HEK293 (cell line): ENCODE measurements at regions not wholly inside any gene's neighbourhood (a gene's known extent, or its start where the extent isn't known, plus 50 kb on each side); places are given as distances from the start of the nearest gene placed in this dataset.

Experiments
- GFI1B ChIP-seq: fragments of 450-650 bp; formaldehyde crosslinking; IDR thresholded peaks from 2 replicates; pipeline ENCODE4 v1.5.1; 2016; ENCODE audit warnings: missing biosample characterization, missing genetic modification characterization
- GLI4 ChIP-seq: fragments of 450-650 bp; formaldehyde crosslinking; IDR thresholded peaks from 2 replicates; pipeline ENCODE4 v1.5.1; 2016; ENCODE audit warnings: missing biosample characterization, missing genetic modification characterization
- OSR2 ChIP-seq: fragments of 450-650 bp; formaldehyde crosslinking; IDR thresholded peaks from 2 replicates; pipeline ENCODE4 v1.5.1; 2016; ENCODE audit warnings: missing biosample characterization, missing genetic modification characterization
- OVOL3 ChIP-seq: fragments of 450-650 bp; formaldehyde crosslinking; IDR thresholded peaks from 2 replicates; pipeline ENCODE4 v1.5.1; 2016; ENCODE audit warnings: missing biosample characterization, missing genetic modification characterization
- RBAK ChIP-seq: fragments of 450-650 bp; formaldehyde crosslinking; IDR thresholded peaks from 2 replicates; pipeline ENCODE4 v1.5.1; 2016; ENCODE audit warnings: missing biosample characterization, missing genetic modification characterization
- SETDB1 ChIP-seq: IDR thresholded peaks from one replicate; pipeline ENCODE4 v1.6.1; 2017; ENCODE audit warnings: mild to moderate bottlenecking, low read length, moderate library complexity, mixed read lengths; ENCODE audit not compliant: insufficient read length
- SP7 ChIP-seq: fragments of 450-650 bp; formaldehyde crosslinking; IDR thresholded peaks from 2 replicates; pipeline ENCODE4 v1.5.1; 2016; ENCODE audit warnings: missing biosample characterization, missing genetic modification characterization
- YY1 ChIP-seq: fragments of 450-650 bp; formaldehyde crosslinking; IDR thresholded peaks from 2 replicates; pipeline ENCODE4 v1.5.1; 2018; ENCODE audit warnings: missing biosample characterization, missing genetic modification characterization
- YY2 ChIP-seq: fragments of 450-650 bp; formaldehyde crosslinking; IDR thresholded peaks from 2 replicates; pipeline ENCODE4 v1.5.1; 2016; ENCODE audit warnings: missing biosample characterization, missing genetic modification characterization
- ZNF16 ChIP-seq: fragments of 450-650 bp; formaldehyde crosslinking; IDR thresholded peaks from 2 replicates; pipeline ENCODE4 v1.5.1; 2016; ENCODE audit warnings: low read depth, missing biosample characterization, missing genetic modification characterization
- ZNF175 ChIP-seq: fragments of 450-650 bp; formaldehyde crosslinking; IDR thresholded peaks from 2 replicates; pipeline ENCODE4 v1.5.1; 2016; ENCODE audit warnings: missing biosample characterization, missing genetic modification characterization
- ZNF19 ChIP-seq: fragments of 450-650 bp; formaldehyde crosslinking; IDR thresholded peaks from 2 replicates; pipeline ENCODE4; 2016; ENCODE audit warnings: missing biosample characterization, missing genetic modification characterization, low read depth
- ZNF223 ChIP-seq: fragments of 450-650 bp; formaldehyde crosslinking; IDR thresholded peaks from 2 replicates; pipeline ENCODE4 v1.5.1; 2016; ENCODE audit warnings: missing biosample characterization, missing genetic modification characterization
- ZNF341 ChIP-seq: fragments of 450-650 bp; formaldehyde crosslinking; IDR thresholded peaks from 2 replicates; pipeline ENCODE4; 2016; ENCODE audit warnings: low read depth, missing biosample characterization, missing genetic modification characterization
- ZNF423 ChIP-seq: fragments of 450-650 bp; formaldehyde crosslinking; IDR thresholded peaks from 2 replicates; pipeline ENCODE4 v1.5.1; 2016; ENCODE audit warnings: missing biosample characterization, missing genetic modification characterization
- ZNF473 ChIP-seq: fragments of 450-650 bp; formaldehyde crosslinking; IDR thresholded peaks from 2 replicates; pipeline ENCODE4 v1.5.1; 2017; ENCODE audit warnings: missing biosample characterization, missing genetic modification characterization
- ZNF48 ChIP-seq: fragments of 450-650 bp; formaldehyde crosslinking; IDR thresholded peaks from 2 replicates; pipeline ENCODE4 v1.5.1; 2016; ENCODE audit warnings: missing biosample characterization, missing genetic modification characterization
- ZNF521 ChIP-seq: fragments of 450-650 bp; formaldehyde crosslinking; IDR thresholded peaks from 2 replicates; pipeline ENCODE4 v1.5.1; 2017; ENCODE audit warnings: missing biosample characterization, mild to moderate bottlenecking, missing genetic modification characterization
- ZNF544 ChIP-seq: fragments of 450-650 bp; formaldehyde crosslinking; IDR thresholded peaks from 2 replicates; pipeline ENCODE4 v1.5.0; 2017; ENCODE audit warnings: missing biosample characterization, missing genetic modification characterization
- ZNF549 ChIP-seq: fragments of 450-650 bp; IDR thresholded peaks from 2 replicates; pipeline ENCODE4 v1.5.1; 2018; ENCODE audit warnings: missing biosample characterization, missing genetic modification characterization, mild to moderate bottlenecking, inconsistent platforms, moderate library complexity
- ZNF558 ChIP-seq: fragments of 450-650 bp; formaldehyde crosslinking; IDR thresholded peaks from 2 replicates; pipeline ENCODE4 v1.5.1; 2016; ENCODE audit warnings: missing biosample characterization, missing genetic modification characterization
- ZNF600 ChIP-seq: fragments of 450-650 bp; formaldehyde crosslinking; IDR thresholded peaks from 2 replicates; pipeline ENCODE4 v1.5.1; 2016; ENCODE audit warnings: missing biosample characterization, missing genetic modification characterization
- ZNF658 ChIP-seq: fragments of 450-650 bp; formaldehyde crosslinking; IDR thresholded peaks from 2 replicates; pipeline ENCODE4; 2016; ENCODE audit warnings: missing biosample characterization, missing genetic modification characterization
- ZNF664 ChIP-seq: fragments of 450-650 bp; formaldehyde crosslinking; IDR thresholded peaks from 2 replicates; pipeline ENCODE4 v1.5.1; 2016; ENCODE audit warnings: missing biosample characterization, missing genetic modification characterization
- ZNF785 ChIP-seq: fragments of 450-650 bp; formaldehyde crosslinking; IDR thresholded peaks from 2 replicates; pipeline ENCODE4 v1.5.1; 2016; ENCODE audit warnings: missing biosample characterization, missing genetic modification characterization
- ZSCAN23 ChIP-seq: fragments of 450-650 bp; formaldehyde crosslinking; IDR thresholded peaks from 2 replicates; pipeline ENCODE4 v1.5.1; 2016; ENCODE audit warnings: missing biosample characterization, missing genetic modification characterization
- TF ChIP-seq, protein P1 (sequence below): fragments of 450-650 bp; formaldehyde crosslinking; IDR thresholded peaks from 2 replicates; pipeline ENCODE4 v1.5.1; 2016; ENCODE audit warnings: missing biosample characterization, missing genetic modification characterization
- TF ChIP-seq, protein P2 (sequence below): fragments of 450-650 bp; formaldehyde crosslinking; IDR thresholded peaks from 2 replicates; pipeline ENCODE4 v1.5.1; 2016; ENCODE audit warnings: missing biosample characterization, missing genetic modification characterization
- TF ChIP-seq, protein P3 (sequence below): fragments of 450-650 bp; formaldehyde crosslinking; IDR thresholded peaks from 2 replicates; pipeline ENCODE4 v1.5.1; 2017; ENCODE audit warnings: missing biosample characterization, mild to moderate bottlenecking, missing genetic modification characterization, moderate library complexity
- TF ChIP-seq, protein P4 (sequence below): fragments of 450-650 bp; formaldehyde crosslinking; IDR thresholded peaks from 2 replicates; pipeline ENCODE4 v1.5.1; 2017; ENCODE audit warnings: missing biosample characterization, missing genetic modification characterization
- TF ChIP-seq, protein P5 (sequence below): fragments of 450-650 bp; formaldehyde crosslinking; IDR thresholded peaks from 2 replicates; pipeline ENCODE4 v1.5.1; 2016; ENCODE audit warnings: missing biosample characterization, missing genetic modification characterization
- TF ChIP-seq, protein P6 (sequence below): fragments of 450-650 bp; formaldehyde crosslinking; IDR thresholded peaks from 2 replicates; pipeline ENCODE4 v1.5.1; 2016; ENCODE audit warnings: missing biosample characterization, missing genetic modification characterization

DNA sequence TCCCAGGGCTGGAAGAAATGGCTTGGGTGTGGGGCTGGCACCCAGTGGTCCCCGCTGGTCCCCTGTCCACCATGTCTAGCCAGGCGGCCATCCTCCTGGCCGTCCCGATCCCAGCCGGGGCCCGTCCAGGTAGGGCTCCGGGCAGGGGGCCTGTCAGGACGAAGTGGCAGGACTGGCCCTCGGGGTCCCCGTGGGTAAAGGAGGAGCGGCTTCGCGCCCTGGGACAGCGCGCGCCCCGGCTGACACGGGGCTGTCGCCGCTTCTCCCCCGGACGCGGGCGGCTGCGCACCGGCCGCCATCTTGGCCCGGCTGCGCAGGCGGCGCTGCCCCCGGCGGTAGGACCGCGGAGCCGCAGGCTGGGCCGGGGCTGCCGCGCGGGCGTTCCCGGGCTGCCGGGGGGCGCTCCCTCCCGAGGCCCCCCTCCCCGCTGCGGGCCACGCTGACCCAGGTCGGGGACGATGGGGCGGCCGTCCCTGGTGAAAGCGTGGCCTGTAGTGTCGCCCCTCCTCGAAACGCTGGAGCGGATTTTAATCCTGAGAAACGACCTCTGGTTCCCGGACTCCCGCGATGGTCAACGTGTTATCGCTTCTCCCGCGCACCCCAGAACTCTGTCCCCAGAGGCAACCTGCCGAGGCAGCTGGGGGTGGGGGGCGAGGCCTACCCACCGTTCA is 60.4 kb upstream of the BCOR start (continued):
- TF ChIP-seq, protein P1, sequence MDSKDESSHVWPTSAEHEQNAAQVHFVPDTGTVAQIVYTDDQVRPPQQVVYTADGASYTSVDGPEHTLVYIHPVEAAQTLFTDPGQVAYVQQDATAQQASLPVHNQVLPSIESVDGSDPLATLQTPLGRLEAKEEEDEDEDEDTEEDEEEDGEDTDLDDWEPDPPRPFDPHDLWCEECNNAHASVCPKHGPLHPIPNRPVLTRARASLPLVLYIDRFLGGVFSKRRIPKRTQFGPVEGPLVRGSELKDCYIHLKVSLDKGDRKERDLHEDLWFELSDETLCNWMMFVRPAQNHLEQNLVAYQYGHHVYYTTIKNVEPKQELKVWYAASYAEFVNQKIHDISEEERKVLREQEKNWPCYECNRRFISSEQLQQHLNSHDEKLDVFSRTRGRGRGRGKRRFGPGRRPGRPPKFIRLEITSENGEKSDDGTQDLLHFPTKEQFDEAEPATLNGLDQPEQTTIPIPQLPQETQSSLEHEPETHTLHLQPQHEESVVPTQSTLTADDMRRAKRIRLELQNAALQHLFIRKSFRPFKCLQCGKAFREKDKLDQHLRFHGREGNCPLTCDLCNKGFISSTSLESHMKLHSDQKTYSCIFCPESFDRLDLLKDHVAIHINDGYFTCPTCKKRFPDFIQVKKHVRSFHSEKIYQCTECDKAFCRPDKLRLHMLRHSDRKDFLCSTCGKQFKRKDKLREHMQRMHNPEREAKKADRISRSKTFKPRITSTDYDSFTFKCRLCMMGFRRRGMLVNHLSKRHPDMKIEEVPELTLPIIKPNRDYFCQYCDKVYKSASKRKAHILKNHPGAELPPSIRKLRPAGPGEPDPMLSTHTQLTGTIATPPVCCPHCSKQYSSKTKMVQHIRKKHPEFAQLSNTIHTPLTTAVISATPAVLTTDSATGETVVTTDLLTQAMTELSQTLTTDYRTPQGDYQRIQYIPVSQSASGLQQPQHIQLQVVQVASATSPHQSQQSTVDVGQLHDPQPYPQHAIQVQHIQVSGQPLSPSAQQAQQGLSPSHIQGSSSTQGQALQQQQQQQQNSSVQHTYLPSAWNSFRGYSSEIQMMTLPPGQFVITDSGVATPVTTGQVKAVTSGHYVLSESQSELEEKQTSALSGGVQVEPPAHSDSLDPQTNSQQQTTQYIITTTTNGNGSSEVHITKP (tag by site-specific recombination) = peak; percentile 35; the same call in 1 of the 2 replicates
- TF ChIP-seq ZNF223 (tag by site-specific recombination) (no peak), ZNF48 (no peak), ZNF658 (tag by site-specific recombination) (no peak), RBAK (tag by site-specific recombination) (no peak), GFI1B (tag by site-specific recombination) (no peak), ZSCAN23 (tag by site-specific recombination) (no peak), YY1 (tag by site-specific recombination) (peak; percentile 85), ZNF423 (tag by site-specific recombination) (0 out of 2 replicates have a peak, but pooled peaks have one; percentile 28), ZNF341 (peak; percentile 68), ZNF175 (no peak), ZNF600 (peak; percentile 9; the same call in 1 of the 2 replicates), ZNF664 (tag by site-specific recombination) (no peak), YY2 (tag by site-specific recombination) (0 out of 2 replicates have a peak, but pooled peaks have one; percentile 41), ZNF558 (tag by site-specific recombination) (no peak), ZNF19 (tag by site-specific recombination) (no peak), GLI4 (tag by site-specific recombination) (no peak), ZNF544 (no peak), SP7 (tag by site-specific recombination) (no peak), ZNF16 (no peak), ZNF785 (tag by site-specific recombination) (no peak), SETDB1 (no peak), ZNF473 (tag by site-specific recombination) (no peak), OVOL3 (tag by site-specific recombination) (no peak), ZNF549 (tag by site-specific recombination) (no peak), ZNF521 (no peak), OSR2 (no peak)
- TF ChIP-seq, protein P2, sequence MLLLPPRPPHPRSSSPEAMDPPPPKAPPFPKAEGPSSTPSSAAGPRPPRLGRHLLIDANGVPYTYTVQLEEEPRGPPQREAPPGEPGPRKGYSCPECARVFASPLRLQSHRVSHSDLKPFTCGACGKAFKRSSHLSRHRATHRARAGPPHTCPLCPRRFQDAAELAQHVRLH (tag by site-specific recombination) = no peak
- TF ChIP-seq, protein P3, sequence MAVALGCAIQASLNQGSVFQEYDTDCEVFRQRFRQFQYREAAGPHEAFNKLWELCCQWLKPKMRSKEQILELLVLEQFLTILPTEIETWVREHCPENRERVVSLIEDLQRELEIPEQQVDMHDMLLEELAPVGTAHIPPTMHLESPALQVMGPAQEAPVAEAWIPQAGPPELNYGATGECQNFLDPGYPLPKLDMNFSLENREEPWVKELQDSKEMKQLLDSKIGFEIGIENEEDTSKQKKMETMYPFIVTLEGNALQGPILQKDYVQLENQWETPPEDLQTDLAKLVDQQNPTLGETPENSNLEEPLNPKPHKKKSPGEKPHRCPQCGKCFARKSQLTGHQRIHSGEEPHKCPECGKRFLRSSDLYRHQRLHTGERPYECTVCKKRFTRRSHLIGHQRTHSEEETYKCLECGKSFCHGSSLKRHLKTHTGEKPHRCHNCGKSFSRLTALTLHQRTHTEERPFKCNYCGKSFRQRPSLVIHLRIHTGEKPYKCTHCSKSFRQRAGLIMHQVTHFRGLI (tag by site-specific recombination) = no peak; the same call in none of the 2 replicates
- TF ChIP-seq, protein P4, sequence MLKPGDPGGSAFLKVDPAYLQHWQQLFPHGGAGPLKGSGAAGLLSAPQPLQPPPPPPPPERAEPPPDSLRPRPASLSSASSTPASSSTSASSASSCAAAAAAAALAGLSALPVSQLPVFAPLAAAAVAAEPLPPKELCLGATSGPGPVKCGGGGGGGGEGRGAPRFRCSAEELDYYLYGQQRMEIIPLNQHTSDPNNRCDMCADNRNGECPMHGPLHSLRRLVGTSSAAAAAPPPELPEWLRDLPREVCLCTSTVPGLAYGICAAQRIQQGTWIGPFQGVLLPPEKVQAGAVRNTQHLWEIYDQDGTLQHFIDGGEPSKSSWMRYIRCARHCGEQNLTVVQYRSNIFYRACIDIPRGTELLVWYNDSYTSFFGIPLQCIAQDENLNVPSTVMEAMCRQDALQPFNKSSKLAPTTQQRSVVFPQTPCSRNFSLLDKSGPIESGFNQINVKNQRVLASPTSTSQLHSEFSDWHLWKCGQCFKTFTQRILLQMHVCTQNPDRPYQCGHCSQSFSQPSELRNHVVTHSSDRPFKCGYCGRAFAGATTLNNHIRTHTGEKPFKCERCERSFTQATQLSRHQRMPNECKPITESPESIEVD (tag by site-specific recombination) = no peak
- TF ChIP-seq, protein P5, sequence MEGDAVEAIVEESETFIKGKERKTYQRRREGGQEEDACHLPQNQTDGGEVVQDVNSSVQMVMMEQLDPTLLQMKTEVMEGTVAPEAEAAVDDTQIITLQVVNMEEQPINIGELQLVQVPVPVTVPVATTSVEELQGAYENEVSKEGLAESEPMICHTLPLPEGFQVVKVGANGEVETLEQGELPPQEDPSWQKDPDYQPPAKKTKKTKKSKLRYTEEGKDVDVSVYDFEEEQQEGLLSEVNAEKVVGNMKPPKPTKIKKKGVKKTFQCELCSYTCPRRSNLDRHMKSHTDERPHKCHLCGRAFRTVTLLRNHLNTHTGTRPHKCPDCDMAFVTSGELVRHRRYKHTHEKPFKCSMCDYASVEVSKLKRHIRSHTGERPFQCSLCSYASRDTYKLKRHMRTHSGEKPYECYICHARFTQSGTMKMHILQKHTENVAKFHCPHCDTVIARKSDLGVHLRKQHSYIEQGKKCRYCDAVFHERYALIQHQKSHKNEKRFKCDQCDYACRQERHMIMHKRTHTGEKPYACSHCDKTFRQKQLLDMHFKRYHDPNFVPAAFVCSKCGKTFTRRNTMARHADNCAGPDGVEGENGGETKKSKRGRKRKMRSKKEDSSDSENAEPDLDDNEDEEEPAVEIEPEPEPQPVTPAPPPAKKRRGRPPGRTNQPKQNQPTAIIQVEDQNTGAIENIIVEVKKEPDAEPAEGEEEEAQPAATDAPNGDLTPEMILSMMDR (tag by site-specific recombination) = peak; percentile 54
- TF ChIP-seq, protein P6, sequence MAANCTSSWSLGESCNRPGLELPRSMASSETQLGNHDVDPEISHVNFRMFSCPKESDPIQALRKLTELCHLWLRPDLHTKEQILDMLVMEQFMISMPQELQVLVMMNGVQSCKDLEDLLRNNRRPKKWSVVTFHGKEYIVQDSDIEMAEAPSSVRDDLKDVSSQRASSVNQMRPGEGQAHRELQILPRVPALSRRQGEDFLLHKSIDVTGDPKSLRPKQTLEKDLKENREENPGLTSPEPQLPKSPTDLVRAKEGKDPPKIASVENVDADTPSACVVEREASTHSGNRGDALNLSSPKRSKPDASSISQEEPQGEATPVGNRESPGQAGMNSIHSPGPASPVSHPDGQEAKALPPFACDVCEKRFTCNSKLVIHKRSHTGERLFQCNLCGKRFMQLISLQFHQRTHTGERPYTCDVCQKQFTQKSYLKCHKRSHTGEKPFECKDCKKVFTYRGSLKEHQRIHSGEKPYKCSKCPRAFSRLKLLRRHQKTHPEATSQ (tag by site-specific recombination) = no peak
